HG03460 (cell line): ENCODE measurements at regions not wholly inside any gene's neighbourhood (a gene's known extent, or its start where the extent isn't known, plus 50 kb on each side); places are given as distances from the start of the nearest gene placed in this dataset.

Source experiments
- ATAC-seq: cut with Tn5 transposase; IDR thresholded peaks from one replicate; pipeline ENCODE4 v1.9.1; 2021; ENCODE audit not compliant: unreplicated experiment

DNA sequence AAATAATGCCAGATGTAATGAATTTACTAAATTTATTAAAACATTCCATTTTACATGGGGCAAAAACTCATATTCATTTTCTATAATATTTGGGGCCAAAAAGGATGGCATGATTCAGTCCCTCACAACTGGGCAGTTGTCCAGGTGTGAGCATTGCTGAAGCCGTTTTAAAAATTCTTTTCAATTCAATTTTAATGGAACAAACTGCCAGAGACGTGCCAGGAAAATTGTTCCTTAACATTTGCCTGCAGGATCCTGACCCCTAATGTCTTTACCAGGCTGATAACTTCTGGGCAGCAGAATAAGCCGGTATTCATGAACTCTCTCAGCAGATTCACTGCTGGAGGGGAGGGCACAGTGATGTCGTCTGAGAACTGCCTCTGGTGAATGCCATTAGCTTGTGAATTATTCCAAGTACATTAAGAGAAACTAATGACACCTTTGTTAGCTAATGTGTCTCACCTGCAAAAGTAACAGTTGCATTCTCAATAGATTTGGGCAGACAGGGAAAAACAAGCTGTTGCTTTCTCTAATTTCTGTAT, 1445.1 kb upstream of the TENM3 start:
- no peak for ATAC-seq

- no peak for ATAC-seq
Measured at GRCh38 chr4:180799798-180800197, 1443.4 kb upstream of the TENM3 start.

DNA sequence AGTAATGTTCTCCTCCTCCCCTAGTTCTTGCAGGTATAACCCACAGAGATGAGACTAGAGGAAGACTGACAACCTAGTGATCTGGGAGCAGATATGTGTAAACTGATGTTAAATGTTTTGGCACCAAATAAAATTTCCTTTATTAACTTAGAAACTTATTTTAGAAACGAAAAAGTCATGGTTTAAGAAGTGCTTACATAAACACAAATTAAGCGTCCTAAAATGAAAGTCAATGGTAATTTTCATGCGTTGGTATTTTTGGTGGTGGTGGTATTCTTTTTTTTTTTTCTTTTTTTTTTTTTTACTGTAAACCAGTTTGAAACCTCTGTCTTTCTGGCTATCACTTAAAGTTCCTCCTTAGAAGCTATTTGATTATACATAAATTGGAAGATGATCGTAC, 1438.1 kb upstream of the TENM3 start:
- ATAC-seq: no peak

- ATAC-seq: no peak
Measured at GRCh38 chr4:180808862-180809261, 1434.3 kb upstream of the TENM3 start.

DNA sequence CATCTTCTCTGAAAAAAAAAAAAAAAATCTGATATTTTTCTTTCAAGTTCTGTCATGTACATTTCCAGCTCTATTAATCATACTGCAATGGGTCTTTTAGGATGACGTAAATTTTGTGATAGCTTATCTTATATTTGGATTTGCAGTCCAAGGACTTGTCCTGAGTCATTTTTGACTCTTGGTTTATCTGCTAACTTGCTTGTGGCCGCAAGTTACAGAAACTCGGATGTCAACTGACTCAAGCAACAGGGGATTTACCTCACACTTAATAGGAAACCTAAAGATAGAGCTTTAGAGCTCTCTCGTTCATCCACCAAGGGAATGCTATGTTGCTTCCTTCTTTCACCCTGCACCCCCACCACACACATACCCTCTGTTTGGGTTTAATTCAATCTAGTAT, 1433.8 kb upstream of the TENM3 start:
- no peak for ATAC-seq

- no peak for ATAC-seq
Measured at GRCh38 chr4:180810581-180810980, 1432.6 kb upstream of the TENM3 start.

GRCh38 chr4:180811556-180811955, 1431.6 kb upstream of the TENM3 start:
- ATAC-seq: no peak

- no peak for ATAC-seq
Measured at GRCh38 chr4:180812783-180813182, 1430.4 kb upstream of the TENM3 start.

- no peak for ATAC-seq
Measured at GRCh38 chr4:180814875-180815417, 1428.3 kb upstream of the TENM3 start.

DNA sequence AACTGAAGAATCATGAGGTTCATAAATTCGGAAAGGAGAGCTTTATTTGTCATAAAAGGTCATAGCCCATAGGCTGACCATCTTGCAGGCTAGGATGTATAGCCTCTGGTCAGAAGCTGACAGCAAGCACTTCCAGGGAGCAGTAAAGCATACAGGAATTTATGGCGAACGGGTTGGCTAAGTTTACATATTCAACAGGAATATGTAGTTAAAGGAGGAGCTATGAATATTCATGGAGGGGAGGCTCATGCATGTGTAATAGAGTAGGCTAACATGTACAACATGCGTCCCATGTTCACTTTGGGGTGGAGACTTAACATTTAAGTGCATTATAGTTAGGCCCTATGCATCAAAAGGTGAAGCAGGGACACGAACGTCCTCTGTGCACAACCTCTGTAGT, 1425.7 kb upstream of the TENM3 start:
- no peak for ATAC-seq

DNA sequence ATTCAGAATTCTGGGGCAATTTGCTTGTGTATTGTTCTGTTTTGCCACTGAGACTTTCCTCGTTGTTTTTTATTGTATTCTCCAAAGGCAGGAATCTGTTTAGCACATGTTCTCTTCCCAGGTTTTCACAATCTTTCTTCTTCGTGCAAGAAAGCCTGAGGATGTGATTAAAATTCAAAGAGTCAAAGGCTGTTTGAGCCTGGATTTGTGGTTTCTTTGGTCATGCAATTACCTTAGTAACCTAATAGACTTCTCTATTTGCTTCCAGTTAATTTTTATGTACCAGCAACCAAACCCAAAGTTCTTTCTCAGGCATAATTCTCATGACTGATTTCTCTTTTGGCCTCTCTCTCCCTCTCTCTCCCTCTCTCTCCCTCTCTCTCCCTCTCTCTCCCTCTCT, 1420.1 kb upstream of the TENM3 start:
- ATAC-seq: no peak

- no peak for ATAC-seq
Measured at GRCh38 chr4:180827232-180828009, 1415.8 kb upstream of the TENM3 start.

DNA sequence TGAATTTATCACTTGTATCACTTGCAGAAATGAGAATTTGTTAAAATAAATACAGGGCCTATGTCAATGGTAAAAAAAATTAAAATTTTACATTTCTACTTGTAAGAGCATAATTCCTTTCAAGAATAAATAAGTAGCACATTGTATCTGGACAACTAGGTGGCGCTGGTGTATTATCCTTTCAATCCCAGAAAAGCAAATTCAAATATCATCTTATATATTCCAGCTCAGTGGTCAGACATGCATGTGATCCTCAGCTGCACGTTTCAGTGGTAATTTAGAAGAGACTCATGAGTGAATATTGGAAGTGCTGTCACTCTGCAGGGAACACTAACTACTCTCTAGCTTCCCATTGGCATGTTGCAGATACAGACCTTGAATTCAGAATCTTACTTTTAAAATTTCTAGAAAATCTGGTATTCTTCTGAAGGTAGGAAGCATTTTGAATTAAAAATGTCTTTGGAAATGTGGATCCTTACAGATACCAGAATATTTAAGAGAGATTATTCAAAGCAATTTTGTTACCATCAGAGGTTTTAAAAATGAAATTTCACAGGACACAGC, 1414.7 kb upstream of the TENM3 start:
- no peak for ATAC-seq

DNA sequence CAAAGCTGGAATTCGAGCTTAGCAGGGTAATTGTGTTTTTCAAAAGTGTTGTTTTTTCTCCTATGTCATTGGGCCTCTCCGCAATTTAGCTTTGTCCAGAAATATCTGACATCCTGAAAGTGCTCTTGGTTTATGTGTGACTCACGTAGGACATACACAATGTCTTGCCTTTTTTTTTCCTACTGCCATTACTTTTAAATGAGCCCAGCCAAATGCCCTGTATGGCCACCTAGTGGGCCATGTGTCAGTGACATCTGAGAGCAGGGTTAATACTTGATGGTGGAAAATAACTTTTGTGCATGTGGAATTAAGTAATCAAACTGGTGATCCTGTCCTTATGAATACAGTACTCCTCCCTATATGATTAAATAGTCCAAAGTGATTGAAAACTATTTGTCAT, 1411.1 kb upstream of the TENM3 start:
- ATAC-seq: no peak

- ATAC-seq: no peak
Measured at GRCh38 chr4:180840142-180840541, 1403.1 kb upstream of the TENM3 start.

GRCh38 chr4:180850318-180850940, 1392.8 kb upstream of the TENM3 start:
- ATAC-seq: no peak

- ATAC-seq: no peak
Measured at GRCh38 chr4:180852738-180853137, 1390.5 kb upstream of the TENM3 start.

DNA sequence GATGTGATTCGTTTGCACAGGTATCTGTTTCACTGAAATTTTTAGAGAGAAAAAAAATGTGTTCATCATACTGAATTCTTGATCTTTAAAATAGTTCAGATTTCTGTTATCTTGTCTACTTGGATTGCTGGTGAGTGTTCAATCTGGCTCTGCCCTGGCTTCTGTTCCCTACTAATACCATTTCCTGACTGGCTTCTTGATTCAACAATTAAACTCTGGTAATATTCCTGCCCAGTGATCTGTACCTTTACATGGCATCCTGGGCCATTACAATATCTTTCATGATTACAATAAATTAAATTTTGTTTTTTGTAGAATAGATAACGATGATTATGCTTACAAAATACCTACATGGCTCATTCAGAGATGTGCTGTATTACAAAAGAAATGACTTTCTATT, 1388.0 kb upstream of the TENM3 start:
- no peak for ATAC-seq

- ATAC-seq: no peak
Measured at GRCh38 chr4:180860089-180860720, 1383.0 kb upstream of the TENM3 start.

GRCh38 chr4:180861651-180862050, 1381.6 kb upstream of the TENM3 start:
- no peak for ATAC-seq

GRCh38 chr4:180866933-180867643, 1376.1 kb upstream of the TENM3 start:
- ATAC-seq: no peak
